ENCODE measurements at regions not wholly inside any gene's neighbourhood (a gene's known extent, or its start where the extent isn't known, plus 50 kb on each side); places are given as distances from the start of the nearest gene placed in this dataset.

GRCh38 chr7:91353848-91354247 is 89.6 kb downstream of the FZD1 start:
- DNase-seq (ENCODE audit: low spot score) = no peak
- Mint-ChIP-seq H3K4me3 (ENCODE audit: unreplicated experiment) (no peak overlapping the region), H3K9me3 (ENCODE audit: unreplicated experiment) (no peaks in the 10 kb centered on the region), H3K36me3 (ENCODE audit: low read depth, unreplicated experiment) (no peaks in the 10 kb centered on the region), H3K4me1 (ENCODE audit: unreplicated experiment) (peaks cover 6% of the 10 kb centered on the region), H3K27me3 (ENCODE audit: unreplicated experiment) (peaks cover 2% of the 10 kb centered on the region), H3K27ac (ENCODE audit: unreplicated experiment) (no peak overlapping the region)
- TF ChIP-seq CTCF (IDR thresholded peaks at IDR 0.05; ENCODE audit: unreplicated experiment) = no peak

GRCh38 chr7:91355695-91356435 is 91.6 kb downstream of the FZD1 start:
- no peaks in the 10 kb centered on the region for H3K9me3 Mint-ChIP-seq (ENCODE audit: unreplicated experiment)
- H3K4me1 Mint-ChIP-seq (ENCODE audit: unreplicated experiment) = no peaks in the 10 kb centered on the region
- DNase-seq (ENCODE audit: low spot score) = no peak
- no peak overlapping the region for H3K4me3 Mint-ChIP-seq (ENCODE audit: unreplicated experiment)
- H3K27ac Mint-ChIP-seq (ENCODE audit: unreplicated experiment) = no peak overlapping the region
- no peaks in the 10 kb centered on the region for H3K36me3 Mint-ChIP-seq (ENCODE audit: low read depth, unreplicated experiment)
- no peak for TF ChIP-seq CTCF (IDR thresholded peaks at IDR 0.05; ENCODE audit: unreplicated experiment)
- peaks cover 2% of the 10 kb centered on the region for H3K27me3 Mint-ChIP-seq (ENCODE audit: unreplicated experiment)

GRCh38 chr7:91356915-91357314 is 92.7 kb downstream of the FZD1 start:
- peaks cover 2% of the 10 kb centered on the region for H3K27me3 Mint-ChIP-seq (ENCODE audit: unreplicated experiment)

GRCh38 chr7:91357379-91357778 is 93.1 kb downstream of the FZD1 start:
- no peak for TF ChIP-seq CTCF (IDR thresholded peaks at IDR 0.05; ENCODE audit: unreplicated experiment)
- no peaks in the 10 kb centered on the region for H3K4me1 Mint-ChIP-seq (ENCODE audit: unreplicated experiment)
- no peaks in the 10 kb centered on the region for H3K36me3 Mint-ChIP-seq (ENCODE audit: low read depth, unreplicated experiment)
- H3K27ac Mint-ChIP-seq (ENCODE audit: unreplicated experiment) = no peak overlapping the region
- DNase-seq (ENCODE audit: low spot score) = no peak
- no peak overlapping the region for H3K4me3 Mint-ChIP-seq (ENCODE audit: unreplicated experiment)
- peaks cover 2% of the 10 kb centered on the region for H3K27me3 Mint-ChIP-seq (ENCODE audit: unreplicated experiment)
- no peaks in the 10 kb centered on the region for H3K9me3 Mint-ChIP-seq (ENCODE audit: unreplicated experiment)

More at GRCh38 chr7:91356915-91357314, 92.7 kb downstream of the FZD1 start:
- Mint-ChIP-seq H3K4me3 (ENCODE audit: unreplicated experiment) (no peak overlapping the region), H3K27ac (ENCODE audit: unreplicated experiment) (no peak overlapping the region), H3K9me3 (ENCODE audit: unreplicated experiment) (no peaks in the 10 kb centered on the region), H3K36me3 (ENCODE audit: low read depth, unreplicated experiment) (no peaks in the 10 kb centered on the region), H3K4me1 (ENCODE audit: unreplicated experiment) (no peaks in the 10 kb centered on the region)
- DNase-seq (ENCODE audit: low spot score) = no peak
- TF ChIP-seq CTCF (IDR thresholded peaks at IDR 0.05; ENCODE audit: unreplicated experiment) = no peak

GRCh38 chr7:91357901-91358300 is 93.7 kb downstream of the FZD1 start:
- Mint-ChIP-seq H3K9me3 (ENCODE audit: unreplicated experiment) (no peaks in the 10 kb centered on the region), H3K4me3 (ENCODE audit: unreplicated experiment) (no peak overlapping the region), H3K27me3 (ENCODE audit: unreplicated experiment) (peaks cover 2% of the 10 kb centered on the region), H3K4me1 (ENCODE audit: unreplicated experiment) (no peaks in the 10 kb centered on the region), H3K27ac (ENCODE audit: unreplicated experiment) (no peak overlapping the region), H3K36me3 (ENCODE audit: low read depth, unreplicated experiment) (no peaks in the 10 kb centered on the region)
- DNase-seq (ENCODE audit: low spot score) = no peak
- TF ChIP-seq CTCF (IDR thresholded peaks at IDR 0.05; ENCODE audit: unreplicated experiment) = no peak
